ENCODE measurements at regions not wholly inside any gene's neighbourhood (a gene's known extent, or its start where the extent isn't known, plus 50 kb on each side); places are given as distances from the start of the nearest gene placed in this dataset.

GRCh38 chr12:111275308-111275707, 93.6 kb downstream of the PHETA1 start:
- no peak for DNase-seq
- Mint-ChIP-seq H3K27ac (ENCODE audit: unreplicated experiment) (no peak overlapping the region), H3K36me3 (ENCODE audit: unreplicated experiment) (peaks cover 9% of the 10 kb centered on the region), H3K9me3 (ENCODE audit: unreplicated experiment) (no peaks in the 10 kb centered on the region), H3K4me1 (ENCODE audit: low read depth, unreplicated experiment) (peaks cover 1% of the 10 kb centered on the region), H3K4me3 (ENCODE audit: unreplicated experiment) (no peak overlapping the region), H3K27me3 (ENCODE audit: unreplicated experiment) (peaks cover 4% of the 10 kb centered on the region)
- TF ChIP-seq CTCF (IDR thresholded peaks at IDR 0.05; ENCODE audit: partially characterized antibody, unreplicated experiment): no peak

DNA sequence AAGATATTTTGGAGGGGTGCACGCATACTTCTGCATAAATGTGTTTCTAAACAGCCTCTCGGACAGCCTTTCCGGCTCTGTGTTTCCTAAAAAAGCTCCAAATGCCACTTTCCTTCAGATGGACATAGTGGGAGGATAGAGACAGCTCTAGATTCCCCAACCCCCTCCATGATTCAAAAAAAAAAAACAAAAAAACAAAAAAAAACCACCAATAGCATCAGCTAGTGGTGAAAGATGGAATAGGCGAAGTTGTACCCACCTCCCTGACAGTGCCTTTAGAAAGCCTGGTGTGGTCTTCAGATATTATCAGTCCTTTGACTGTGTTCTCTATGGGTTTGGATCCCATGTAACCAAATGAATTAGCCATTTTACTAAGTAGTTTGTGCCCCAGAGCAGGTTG, 94.1 kb downstream of the PHETA1 start:
- Mint-ChIP-seq H3K27me3 (ENCODE audit: unreplicated experiment) (peaks cover 4% of the 10 kb centered on the region), H3K4me1 (ENCODE audit: low read depth, unreplicated experiment) (peaks cover 6% of the 10 kb centered on the region), H3K36me3 (ENCODE audit: unreplicated experiment) (peaks cover 9% of the 10 kb centered on the region), H3K9me3 (ENCODE audit: unreplicated experiment) (no peaks in the 10 kb centered on the region), H3K4me3 (ENCODE audit: unreplicated experiment) (no peak overlapping the region), H3K27ac (ENCODE audit: unreplicated experiment) (no peak overlapping the region)
- peak; percentile 63 for TF ChIP-seq CTCF (IDR thresholded peaks at IDR 0.05; ENCODE audit: partially characterized antibody, unreplicated experiment)
- no peak for DNase-seq

DNA sequence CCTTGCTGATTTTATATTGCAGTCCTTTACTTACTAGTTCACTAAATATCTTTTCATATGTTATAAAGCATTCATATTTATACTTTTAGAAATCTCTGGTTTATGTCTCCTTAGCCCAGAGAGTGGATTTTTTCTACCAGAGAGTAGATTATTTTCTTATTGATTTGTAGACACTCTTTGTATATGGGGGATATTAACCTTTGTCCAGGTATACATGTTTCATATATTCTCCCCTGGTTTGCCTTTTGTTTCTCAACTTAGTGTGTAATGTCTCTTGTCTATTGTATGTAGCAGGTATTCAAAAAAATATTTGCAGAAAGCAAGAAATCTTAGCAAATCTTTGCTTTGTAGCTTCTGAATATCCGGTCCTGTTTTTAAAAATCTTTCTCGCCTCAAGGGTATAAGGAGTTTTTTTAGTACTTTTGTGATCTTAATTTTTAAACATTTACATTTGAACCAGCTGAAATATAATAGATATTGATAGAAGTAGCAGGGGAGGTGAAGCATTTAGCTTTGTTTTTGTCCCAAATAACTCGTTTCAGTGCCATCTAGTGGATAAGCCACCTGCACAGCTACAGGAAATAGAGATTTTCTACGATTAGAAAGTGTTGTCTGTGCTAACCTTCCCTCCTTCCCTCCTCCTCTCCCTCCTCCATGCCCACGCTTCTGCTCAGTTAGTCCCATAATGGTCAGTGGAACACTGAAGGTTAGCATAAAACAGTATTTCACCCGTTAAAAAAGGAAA, 97.0 kb downstream of the PHETA1 start:
- H3K27me3 Mint-ChIP-seq (ENCODE audit: unreplicated experiment): peaks cover 4% of the 10 kb centered on the region
- TF ChIP-seq CTCF (IDR thresholded peaks at IDR 0.05; ENCODE audit: partially characterized antibody, unreplicated experiment): no peak
- no peak for DNase-seq
- peaks cover 7% of the 10 kb centered on the region for H3K4me1 Mint-ChIP-seq (ENCODE audit: low read depth, unreplicated experiment)
- H3K36me3 Mint-ChIP-seq (ENCODE audit: unreplicated experiment): peaks cover 5% of the 10 kb centered on the region
- H3K27ac Mint-ChIP-seq (ENCODE audit: unreplicated experiment): no peak overlapping the region
- no peak overlapping the region for H3K4me3 Mint-ChIP-seq (ENCODE audit: unreplicated experiment)
- no peaks in the 10 kb centered on the region for H3K9me3 Mint-ChIP-seq (ENCODE audit: unreplicated experiment)

- Mint-ChIP-seq H3K4me3 (ENCODE audit: unreplicated experiment) (no peak overlapping the region), H3K36me3 (ENCODE audit: unreplicated experiment) (peaks cover 5% of the 10 kb centered on the region), H3K4me1 (ENCODE audit: low read depth, unreplicated experiment) (peaks cover 7% of the 10 kb centered on the region), H3K9me3 (ENCODE audit: unreplicated experiment) (no peaks in the 10 kb centered on the region), H3K27me3 (ENCODE audit: unreplicated experiment) (peaks cover 4% of the 10 kb centered on the region), H3K27ac (ENCODE audit: unreplicated experiment) (no peak overlapping the region)
- TF ChIP-seq CTCF (IDR thresholded peaks at IDR 0.05; ENCODE audit: partially characterized antibody, unreplicated experiment): no peak
- no peak for DNase-seq
Observed at GRCh38 chr12:111270774-111271173, 98.1 kb downstream of the PHETA1 start.

- Mint-ChIP-seq H3K27ac (ENCODE audit: unreplicated experiment) (peak overlapping the region; percentile 71), H3K36me3 (ENCODE audit: unreplicated experiment) (peaks cover 5% of the 10 kb centered on the region), H3K9me3 (ENCODE audit: unreplicated experiment) (no peaks in the 10 kb centered on the region), H3K4me3 (ENCODE audit: unreplicated experiment) (no peak overlapping the region), H3K4me1 (ENCODE audit: low read depth, unreplicated experiment) (peaks cover 7% of the 10 kb centered on the region), H3K27me3 (ENCODE audit: unreplicated experiment) (peaks cover 2% of the 10 kb centered on the region)
- no peak for DNase-seq
- no peak for TF ChIP-seq CTCF (IDR thresholded peaks at IDR 0.05; ENCODE audit: partially characterized antibody, unreplicated experiment)
Observed at GRCh38 chr12:111270239-111270638, 98.7 kb downstream of the PHETA1 start.

Data from glutamatergic neuron (in vitro differentiated cells).